ENCODE measurements at regions not wholly inside any gene's neighbourhood (a gene's known extent, or its start where the extent isn't known, plus 50 kb on each side); places are given as distances from the start of the nearest gene placed in this dataset.

DNA sequence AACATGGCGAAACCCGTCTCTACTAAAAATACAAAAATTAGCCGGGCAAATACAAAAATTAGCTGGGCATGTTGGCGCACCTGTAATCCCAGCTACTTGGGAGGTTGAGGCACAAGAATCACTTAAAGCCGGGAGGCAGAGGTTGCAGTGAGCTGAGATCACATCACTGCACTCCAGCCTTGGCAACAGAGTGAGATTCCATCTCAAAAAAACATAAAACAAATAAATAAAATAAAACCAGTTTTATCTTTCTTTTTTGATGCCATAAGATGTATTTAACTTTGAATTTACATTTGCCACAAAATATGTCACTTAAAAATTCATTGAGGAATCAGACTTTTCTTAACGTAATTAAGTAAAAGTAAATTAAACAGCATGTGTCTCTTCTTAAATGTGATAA lies 113.3 kb upstream of the ERRFI1 start:
- TF ChIP-seq, protein P1, sequence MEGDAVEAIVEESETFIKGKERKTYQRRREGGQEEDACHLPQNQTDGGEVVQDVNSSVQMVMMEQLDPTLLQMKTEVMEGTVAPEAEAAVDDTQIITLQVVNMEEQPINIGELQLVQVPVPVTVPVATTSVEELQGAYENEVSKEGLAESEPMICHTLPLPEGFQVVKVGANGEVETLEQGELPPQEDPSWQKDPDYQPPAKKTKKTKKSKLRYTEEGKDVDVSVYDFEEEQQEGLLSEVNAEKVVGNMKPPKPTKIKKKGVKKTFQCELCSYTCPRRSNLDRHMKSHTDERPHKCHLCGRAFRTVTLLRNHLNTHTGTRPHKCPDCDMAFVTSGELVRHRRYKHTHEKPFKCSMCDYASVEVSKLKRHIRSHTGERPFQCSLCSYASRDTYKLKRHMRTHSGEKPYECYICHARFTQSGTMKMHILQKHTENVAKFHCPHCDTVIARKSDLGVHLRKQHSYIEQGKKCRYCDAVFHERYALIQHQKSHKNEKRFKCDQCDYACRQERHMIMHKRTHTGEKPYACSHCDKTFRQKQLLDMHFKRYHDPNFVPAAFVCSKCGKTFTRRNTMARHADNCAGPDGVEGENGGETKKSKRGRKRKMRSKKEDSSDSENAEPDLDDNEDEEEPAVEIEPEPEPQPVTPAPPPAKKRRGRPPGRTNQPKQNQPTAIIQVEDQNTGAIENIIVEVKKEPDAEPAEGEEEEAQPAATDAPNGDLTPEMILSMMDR (IDR thresholded peaks at IDR 0.05; ENCODE audit: poor library complexity), result no peak
- TF ChIP-seq EZH2 (IDR thresholded peaks at IDR 0.05; ENCODE audit: borderline replicate concordance) (no peak), EZH2phosphoT487 (IDR thresholded peaks at IDR 0.05; ENCODE audit: low read depth, severe bottlenecking, unreplicated experiment) (no peak)

Data from hepatocyte (in vitro differentiated cells).